Epidermal melanocyte (primary cell): ENCODE measurements at regions not wholly inside any gene's neighbourhood (a gene's known extent, or its start where the extent isn't known, plus 50 kb on each side); places are given as distances from the start of the nearest gene placed in this dataset.

ENCODE experiments used
- DNase-seq: peaks from one replicate; pipeline ENCODE4 v3.0.0; 2011; ENCODE audit warnings: low spot score; ENCODE audit not compliant: insufficient read length

- no peak for DNase-seq
Measured at GRCh38 chr4:157564218-157564617, 343.7 kb downstream of the GRIA2 start.

GRCh38 chr4:157558016-157558415 lies 337.5 kb downstream of the GRIA2 start:
- no peak for DNase-seq

GRCh38 chr4:157550028-157550427 lies 329.5 kb downstream of the GRIA2 start:
- DNase-seq = no peak

GRCh38 chr4:157527954-157528353 lies 307.4 kb downstream of the GRIA2 start:
- no peak for DNase-seq

GRCh38 chr4:157521906-157522305 lies 301.4 kb downstream of the GRIA2 start:
- DNase-seq = no peak

GRCh38 chr4:157514711-157515110 lies 294.2 kb downstream of the GRIA2 start:
- DNase-seq = no peak

GRCh38 chr4:157509341-157509740 lies 288.8 kb downstream of the GRIA2 start:
- no peak for DNase-seq

- no peak for DNase-seq
Measured at GRCh38 chr4:157502656-157503055, 282.1 kb downstream of the GRIA2 start.

GRCh38 chr4:157459785-157460184 lies 239.3 kb downstream of the GRIA2 start:
- DNase-seq = no peak

GRCh38 chr4:157447195-157447594 lies 226.7 kb downstream of the GRIA2 start:
- DNase-seq = no peak

GRCh38 chr4:157444014-157444413 lies 223.5 kb downstream of the GRIA2 start:
- no peak for DNase-seq

- no peak for DNase-seq
Measured at GRCh38 chr4:157443537-157443936, 223.0 kb downstream of the GRIA2 start.

GRCh38 chr4:157425897-157426296 lies 205.4 kb downstream of the GRIA2 start:
- DNase-seq = no peak

- DNase-seq = no peak
Measured at GRCh38 chr4:157423526-157424020, 203.0 kb downstream of the GRIA2 start.

GRCh38 chr4:157421365-157421764 lies 200.8 kb downstream of the GRIA2 start:
- DNase-seq = no peak
